Heart left ventricle (tissue), 16 donors: ENCODE measurements at regions not wholly inside any gene's neighbourhood (a gene's known extent, or its start where the extent isn't known, plus 50 kb on each side); places are given as distances from the start of the nearest gene placed in this dataset.

Experiments
- ATAC-seq, 4 donors: fragments of 200-7000 bp; cut with Tn5 transposase; one replicate each; pipeline ENCODE4 v1.9.1; 2020 to 2022; ENCODE audit warnings: moderate library complexity in 4 of 4, mild to moderate bottlenecking in 3 of 4, moderate number of reproducible peaks in 1 of 4
- DNase-seq, 5 donors: peaks; one replicate each; pipeline ENCODE4 v3.0.0-alpha.2; 2020
- H3K27ac ChIP-seq, 12 donors: fragments of 200-600 bp; sonication (generic) in 4 of 12; one replicate each; pipeline versions ENCODE4 v1.5.0 to v1.8.0; 2016 to 2022; ENCODE audit warnings: mild to moderate bottlenecking in 2 of 12
- H3K27me3 ChIP-seq, 9 donors: fragments of 200-600 bp; sonication (generic) in 2 of 9; one replicate each; pipeline versions ENCODE4 v1.5.1 to v1.8.0; 2016 to 2022; ENCODE audit warnings: mild to moderate bottlenecking in 3 of 9
- H3K36me3 ChIP-seq, 9 donors: fragments of 200-600 bp; sonication (generic) in 2 of 9; one replicate each; pipeline versions ENCODE4 v1.5.0 to v1.8.0; 2018 to 2022; ENCODE audit warnings: mild to moderate bottlenecking in 2 of 9
- H3K4me1 ChIP-seq, 12 donors: fragments of 200-600 bp; sonication (generic) in 4 of 12; one replicate each; pipeline versions ENCODE4 v1.5.0 to v1.8.0; 2016 to 2022; ENCODE audit warnings: mild to moderate bottlenecking in 3 of 12
- H3K4me3 ChIP-seq, 12 donors: fragments of 200-600 bp; sonication (generic) in 4 of 12; one replicate each; pipeline versions ENCODE4 v1.5.0 to v1.8.0; 2017 to 2022; ENCODE audit warnings: mild to moderate bottlenecking in 9 of 12, moderate library complexity in 4 of 12
- H3K9me3 ChIP-seq, 12 donors: fragments of 200-600 bp; sonication (generic) in 4 of 12; one replicate each; pipeline versions ENCODE4 v1.5.0 to v1.8.0; 2016 to 2022; ENCODE audit warnings: mild to moderate bottlenecking in 1 of 12
- CTCF ChIP-seq, 12 donors: fragments of 200-600 bp; sonication (generic) in 4 of 12; IDR thresholded peaks; one replicate each; pipeline versions ENCODE4 v1.5.0 to v1.8.0; 2018 to 2022; ENCODE audit warnings: antibody characterized with exemption in 12 of 12, mild to moderate bottlenecking in 5 of 12
- POLR2A ChIP-seq, 2 donors: fragments of 450-650 bp; IDR thresholded peaks; one replicate each; pipeline ENCODE4 v1.6.1; 2017; ENCODE audit warnings: antibody characterized with exemption in 2 of 2, mild to moderate bottlenecking in 2 of 2, moderate library complexity in 2 of 2
- WGBS, 4 donors: extraction: QIAGEN DNeasy Blood & Tissue Kit in 2 of 4; methylation state at CpG; one replicate each; pipeline versions ENCODE4 v1.1.5 to v1.1.7; 2013 to 2018; 5-methylcytosine and 5-hydroxymethylcytosine counted together
- intact Hi-C, 10 donors: fragments of 100-400 bp; cut with DNase I; formaldehyde crosslinking; loops; one replicate each; pipeline versions ENCODE4 v1.11.1 to v1.14.2; 2022
- donor health status: ischemic (EF 13 %, LVEDD 7.1; RV severe dilation, severe dysfunction).
- donor health status: healthy with polysubstance abuse.
- donor health status: DM: no; HTN: yes; CAD: no.
- donor health status: DM: no; HTN: no; CAD: no.
- donor health status: ischemic (EF 25% LVEDD 6.9; RV normal size, moderate dysfunction).
- donor health status: ischemic (EF 25% LVEDD 5.7; RV mildly dilated, moderate dysfunction).
- donor health status: healthy.
- donor health status: DM: yes; HTN: yes; CAD: no.
- donor health status: ischemic (EF 35%, LVEDD 5.7; RV mildly dilated, moderate dysfunction).
- donor health status: nonischemic (EF 11% LVEDD 7.7; RV severe dilation, severe dysfunction).
- donor health status: DM: yes; HTN: yes; CAD: no.
- donor health status: PGD.
- donor health status: ischemic (EF 29% LVEDD 5.4; RV normal size, mild dysfunction).
- donor health status: nonischemic (EF 23%, LVEDD 6.1; RV moderate dilation, normal function).

- H3K4me1 ChIP-seq = peaks cover 0 to 4% (median 0%) of the 10 kb centered on the region in 12 donors
- ATAC-seq (no peak), DNase-seq (no peak)
- H3K36me3 ChIP-seq = no peaks in the 10 kb centered on the region
- TF ChIP-seq POLR2A (IDR thresholded peaks at IDR 0.05) = no peak
- no peak for TF ChIP-seq CTCF (IDR thresholded peaks at IDR 0.05)
- no peak overlapping the region for H3K4me3 ChIP-seq
- H3K27me3 ChIP-seq = no peaks in the 10 kb centered on the region
- peaks cover 0 to 5% (median 0%) of the 10 kb centered on the region in 12 donors for H3K9me3 ChIP-seq
- WGBS, 4 donors = 83 to 92% (median 85%) methylated on average over 2 of the region's 2 CpGs
- H3K27ac ChIP-seq = no peak overlapping the region
- intact Hi-C loops = no loop called here
Observed at GRCh38 chr2:145680276-145680675, 1160.4 kb upstream of the ZEB2 start.

- ATAC-seq (no peak), DNase-seq (no peak)
- Histone ChIP-seq H3K4me3 (no peak overlapping the region), H3K36me3 (no peaks in the 10 kb centered on the region), H3K27ac (no peak overlapping the region), H3K4me1 (peaks cover 0 to 4% (median 0%) of the 10 kb centered on the region in 12 donors), H3K27me3 (no peaks in the 10 kb centered on the region), H3K9me3 (no peaks in the 10 kb centered on the region)
- WGBS, 4 donors = 86 to 95% (median 88%) methylated on average over 2 of the region's 2 CpGs
- intact Hi-C loops = no loop called here
- no peak for TF ChIP-seq CTCF (IDR thresholded peaks at IDR 0.05)
- no peak for TF ChIP-seq POLR2A (IDR thresholded peaks at IDR 0.05)
Observed at GRCh38 chr2:145677371-145677770, 1157.5 kb upstream of the ZEB2 start.

- peaks cover 0 to 4% (median 0%) of the 10 kb centered on the region in 12 donors for H3K4me1 ChIP-seq
- no peaks in the 10 kb centered on the region for H3K9me3 ChIP-seq
- TF ChIP-seq CTCF (IDR thresholded peaks at IDR 0.05) (no peak), POLR2A (IDR thresholded peaks at IDR 0.05) (no peak)
- H3K36me3 ChIP-seq = no peaks in the 10 kb centered on the region
- H3K27ac ChIP-seq = no peak overlapping the region
- DNase-seq = no peak
- intact Hi-C loops = no loop called here
- no peak overlapping the region for H3K4me3 ChIP-seq
- WGBS, 4 donors = 76 to 87% (median 79%) methylated on average over 3 of the region's 3 CpGs
- ATAC-seq = no peak
- no peaks in the 10 kb centered on the region for H3K27me3 ChIP-seq
Observed at GRCh38 chr2:145674705-145675104, 1154.8 kb upstream of the ZEB2 start.

GRCh38 chr2:145669301-145669700, 1149.4 kb upstream of the ZEB2 start:
- Histone ChIP-seq H3K4me3 (no peak overlapping the region), H3K4me1 (peaks cover 0 to 4% (median 0%) of the 10 kb centered on the region in 12 donors), H3K27ac (no peak overlapping the region), H3K27me3 (no peaks in the 10 kb centered on the region), H3K9me3 (no peaks in the 10 kb centered on the region), H3K36me3 (no peaks in the 10 kb centered on the region)
- WGBS, 4 donors = 68 to 93% (median 79%) methylated on average over 1 of the region's 1 CpG
- intact Hi-C loops = no loop called here
- DNase-seq (no peak), ATAC-seq (no peak)
- TF ChIP-seq POLR2A (IDR thresholded peaks at IDR 0.05) = no peak
- no peak for TF ChIP-seq CTCF (IDR thresholded peaks at IDR 0.05)
